Caki2 (cell line): ENCODE measurements at regions not wholly inside any gene's neighbourhood (a gene's known extent, or its start where the extent isn't known, plus 50 kb on each side); places are given as distances from the start of the nearest gene placed in this dataset.
"Not testable (repeated sequence)": the region's sequence is repeated elsewhere in the genome, so short reads cannot be mapped to it uniquely, and the experiment has no call there.

Experiments
- DNase-seq: peaks from one replicate; pipeline ENCODE4 v3.0.0-alpha.2; 2015; ENCODE audit warnings: low read depth
- in situ Hi-C: cut with HindIII; loops from 2 replicates; pipeline ENCODE4 v1.10.0; 2016; ENCODE audit warnings: low sequenced_read_pairs, low pct_unique_long_range_greater_than_20kb, mixed read lengths

DNA sequence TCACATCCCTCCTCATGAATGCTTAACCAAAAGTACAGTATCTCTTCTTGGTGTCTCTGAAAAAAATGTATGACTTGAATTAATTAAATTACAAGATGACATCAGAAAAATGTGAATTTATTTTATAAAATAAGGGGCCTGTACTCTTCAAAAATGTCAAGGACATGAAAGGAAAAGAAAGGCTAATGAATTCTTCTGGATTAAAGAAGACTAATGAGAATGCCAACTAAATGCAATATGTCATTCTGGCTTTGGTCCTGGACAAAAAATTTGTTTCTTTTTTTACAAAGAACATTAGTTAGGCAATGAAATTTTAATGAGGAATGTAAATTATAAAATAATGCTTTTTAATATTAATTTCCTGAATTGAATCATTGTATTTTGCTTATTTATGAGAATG lies 1125.7 kb downstream of the DNAJB9 start:
- in situ Hi-C loops = no loop called here
- no peak for DNase-seq

DNA sequence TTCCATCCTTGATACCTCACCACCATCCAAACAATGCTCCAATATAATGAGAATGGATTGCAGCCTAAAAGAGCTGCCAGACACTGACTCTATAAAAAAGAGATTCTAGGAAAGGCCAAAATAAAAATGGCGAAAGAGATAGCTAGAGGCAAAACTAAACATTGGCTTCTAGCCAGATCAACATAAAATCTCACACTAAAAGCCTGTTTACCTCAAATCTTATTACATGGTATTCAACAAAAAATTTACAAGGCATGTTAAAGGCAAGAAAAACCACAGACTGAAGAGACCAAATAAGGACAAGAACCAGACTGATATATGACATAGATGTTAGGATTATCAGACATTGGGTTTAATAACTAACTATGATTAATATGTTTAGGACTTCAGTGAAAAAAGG lies 1127.0 kb downstream of the DNAJB9 start:
- no peak for DNase-seq
- in situ Hi-C loops = no loop called here

DNA sequence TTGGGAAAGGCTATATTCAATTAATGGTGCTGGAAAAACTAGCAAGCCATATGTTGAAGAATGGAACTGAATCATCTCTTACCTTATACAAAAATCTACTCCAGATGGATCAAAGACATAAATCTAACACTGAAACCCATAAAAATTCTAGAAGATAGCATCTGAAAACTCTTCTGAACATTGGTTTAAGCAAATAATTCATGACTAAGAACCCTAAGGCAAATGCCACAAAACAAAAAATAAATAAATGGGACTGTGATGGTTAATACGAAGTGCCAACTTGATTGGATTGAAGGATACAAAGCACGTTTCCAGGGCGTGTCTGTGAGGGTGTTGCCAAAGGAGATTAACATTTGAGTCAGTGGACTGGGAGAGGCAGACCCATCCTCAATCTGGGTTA lies 1130.0 kb downstream of the DNAJB9 start:
- in situ Hi-C loops = no loop called here
- no peak for DNase-seq

GRCh38 chr7:109713366-109713765 lies 1143.7 kb downstream of the DNAJB9 start:
- in situ Hi-C loops = no loop called here
- DNase-seq = no peak

- DNase-seq, in situ Hi-C loops: not testable (repeated sequence)
Measured at GRCh38 chr7:109719359-109719758, 1149.7 kb downstream of the DNAJB9 start.

GRCh38 chr7:109734601-109735000 lies 1164.9 kb downstream of the DNAJB9 start:
- no peak for DNase-seq
- in situ Hi-C loops = no loop called here

DNA sequence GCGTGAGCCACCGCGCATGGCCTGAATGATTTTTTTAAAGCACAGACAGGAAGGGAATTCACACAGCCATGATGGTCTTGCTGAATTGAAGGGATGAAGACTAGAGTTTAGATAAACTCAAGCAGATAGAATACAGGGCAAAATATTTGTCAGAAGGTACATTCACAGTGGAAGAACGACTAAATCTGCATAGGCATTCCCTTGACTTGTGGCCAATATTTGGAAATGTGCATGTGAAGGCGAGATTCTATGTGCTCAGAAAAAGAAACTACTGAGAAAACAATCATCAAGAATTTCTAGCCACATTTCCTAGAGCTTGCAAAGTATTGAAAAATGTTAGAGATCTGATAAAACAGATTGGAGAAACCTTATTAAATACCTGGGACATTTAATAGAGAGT lies 1166.2 kb downstream of the DNAJB9 start:
- no peak for DNase-seq
- in situ Hi-C loops = no loop called here

- in situ Hi-C loops = no loop called here
- no peak for DNase-seq
Measured at GRCh38 chr7:109745677-109746410, 1176.2 kb downstream of the DNAJB9 start.

DNA sequence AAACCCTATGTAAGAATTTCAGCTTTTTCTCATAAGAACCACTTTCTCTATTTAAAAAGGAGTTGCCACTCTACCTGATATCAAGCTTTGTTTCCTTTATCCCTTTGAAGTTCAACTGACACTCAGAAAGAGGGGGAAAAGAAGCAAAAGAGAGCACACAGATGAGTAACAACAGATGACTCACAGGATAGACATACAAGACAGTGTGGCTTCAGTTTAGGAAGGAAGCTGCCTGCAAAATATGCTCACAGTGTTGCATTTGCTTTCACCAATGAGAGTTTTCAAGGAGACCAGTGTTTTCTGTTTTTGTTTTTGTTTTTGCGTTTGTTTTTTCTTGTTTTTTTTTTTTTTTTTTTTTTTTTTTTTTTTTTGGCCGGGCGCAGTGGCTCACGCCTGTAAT lies 1181.6 kb downstream of the DNAJB9 start:
- in situ Hi-C loops = no loop called here
- peak; percentile 19 for DNase-seq

GRCh38 chr7:109752068-109752467 lies 1182.4 kb downstream of the DNAJB9 start:
- no peak for DNase-seq
- in situ Hi-C loops = no loop called here

DNA sequence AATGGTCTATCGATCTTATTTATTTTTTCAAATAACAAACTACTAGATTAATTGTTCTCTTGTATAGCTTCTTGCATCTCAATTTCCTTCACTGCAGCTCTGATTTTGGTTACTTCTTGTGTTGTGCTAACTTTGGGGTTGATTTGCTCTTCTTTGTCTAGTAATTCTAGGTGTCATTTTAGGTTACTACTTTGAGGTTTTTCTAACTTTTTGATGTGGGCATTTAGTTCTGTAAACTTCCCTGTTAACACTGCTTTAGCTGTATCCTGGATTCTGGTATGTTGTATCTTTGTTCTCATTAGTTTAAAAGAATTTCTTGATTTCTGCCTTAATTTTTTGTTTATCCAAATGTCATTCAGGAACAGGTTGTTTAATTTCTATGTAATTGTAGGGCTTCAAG lies 1188.0 kb downstream of the DNAJB9 start:
- in situ Hi-C loops = no loop called here
- no peak for DNase-seq

- no peak for DNase-seq
- in situ Hi-C loops = no loop called here
Measured at GRCh38 chr7:109763611-109764010, 1193.9 kb downstream of the DNAJB9 start.

DNA sequence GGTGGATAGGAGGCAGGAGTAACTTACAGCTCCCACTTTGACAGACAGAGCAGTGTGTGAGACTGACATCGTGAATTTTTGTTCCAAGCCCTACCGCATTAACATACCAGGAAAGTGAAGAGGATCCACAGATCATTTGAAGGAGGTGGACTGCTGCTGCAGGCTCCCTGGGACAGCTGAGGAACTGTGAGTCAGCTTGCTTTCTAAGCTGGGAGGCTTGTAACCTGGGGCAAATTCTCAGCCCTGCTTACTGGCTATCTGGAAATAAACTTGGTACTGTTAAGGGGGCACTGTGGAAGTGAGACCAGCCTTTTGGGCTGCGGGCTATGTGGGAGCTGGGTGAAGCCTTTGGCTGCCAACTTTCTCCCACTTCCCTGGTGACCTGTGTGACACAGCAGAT lies 1202.5 kb downstream of the DNAJB9 start:
- in situ Hi-C loops = no loop called here
- no peak for DNase-seq

- in situ Hi-C loops = no loop called here
- DNase-seq = no peak
Measured at GRCh38 chr7:109782806-109783205, 1213.1 kb downstream of the DNAJB9 start.

- DNase-seq = no peak
- in situ Hi-C loops = no loop called here
Measured at GRCh38 chr7:109806548-109806947, 1236.9 kb downstream of the DNAJB9 start.

- in situ Hi-C loops = no loop called here
- DNase-seq = no peak
Measured at GRCh38 chr7:109821156-109821555, 1251.5 kb downstream of the DNAJB9 start.

DNA sequence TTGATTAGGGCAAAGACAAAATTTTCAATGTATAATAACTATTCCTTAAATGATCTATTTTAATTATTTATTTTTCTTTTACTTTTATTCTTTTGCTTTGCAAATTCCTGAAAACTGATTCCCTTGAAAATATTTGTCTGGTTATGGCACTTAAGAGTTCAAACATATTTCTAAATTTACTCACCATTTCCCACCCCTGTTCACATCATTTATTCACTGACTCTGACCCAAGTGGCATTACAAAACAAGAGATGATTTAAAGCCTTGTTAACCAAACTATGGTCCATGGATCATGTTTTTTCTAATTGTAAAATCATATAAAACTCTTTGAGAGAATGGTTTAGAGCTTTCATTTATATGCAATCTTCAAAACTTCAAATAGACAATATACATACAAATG lies 1256.1 kb upstream of the LRRN3 start:
- in situ Hi-C loops = no loop called here
- no peak for DNase-seq

GRCh38 chr7:109835577-109835976 lies 1255.3 kb upstream of the LRRN3 start:
- DNase-seq = no peak
- in situ Hi-C loops = no loop called here

- no peak for DNase-seq
- in situ Hi-C loops = no loop called here
Measured at GRCh38 chr7:109836016-109836415, 1254.9 kb upstream of the LRRN3 start.

DNA sequence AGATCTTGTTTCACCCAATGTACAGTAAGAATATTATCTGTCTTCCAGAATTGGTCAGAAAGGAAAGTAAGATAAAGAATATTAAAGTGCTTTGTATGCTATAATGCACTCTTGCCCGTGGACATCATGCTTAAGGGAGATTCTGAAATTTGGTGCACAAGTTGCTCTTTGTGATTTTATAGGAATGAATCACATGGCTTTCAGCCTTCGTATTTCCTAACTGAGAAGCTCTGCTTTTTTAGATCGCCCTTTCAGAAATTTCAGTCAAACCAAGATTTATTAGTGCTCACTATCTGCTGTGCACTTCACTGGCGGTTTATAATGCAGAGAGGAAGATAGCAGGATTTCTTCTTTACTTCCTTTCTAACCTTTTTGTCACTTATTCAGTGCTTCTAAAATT lies 1248.5 kb upstream of the LRRN3 start:
- no peak for DNase-seq
- in situ Hi-C loops = no loop called here

GRCh38 chr7:109844362-109844761 lies 1246.6 kb upstream of the LRRN3 start:
- no peak for DNase-seq
- in situ Hi-C loops = no loop called here
